Upper lobe of left lung (tissue), 4 donors: ENCODE measurements at regions not wholly inside any gene's neighbourhood (a gene's known extent, or its start where the extent isn't known, plus 50 kb on each side); places are given as distances from the start of the nearest gene placed in this dataset.

Experiments used
- CTCF ChIP-seq, 6 experiments: fragments of 450-650 bp in 4 of 6; fragments of 200-600 bp in 2 of 6; sonication (generic) in 2 of 6; IDR thresholded peaks; one replicate each; pipeline ENCODE4 v1.5.1; 2016 to 2019; ENCODE audit warnings: antibody characterized with exemption in 6 of 6
- EP300 ChIP-seq, 4 donors: sonication (generic); formaldehyde crosslinking; IDR thresholded peaks; one replicate each; pipeline ENCODE4 v1.5.1; 2017; ENCODE audit warnings: antibody characterized with exemption in 4 of 4, control low read depth in 2 of 4
- POLR2A ChIP-seq, 4 donors: fragments of 450-650 bp; IDR thresholded peaks; one replicate each; pipeline ENCODE4 v1.5.1; 2016 to 2017; ENCODE audit warnings: antibody characterized with exemption in 4 of 4, mild to moderate bottlenecking in 2 of 4
- POLR2AphosphoS5 ChIP-seq, 2 donors: sonication (generic); formaldehyde crosslinking; IDR thresholded peaks; one replicate each; pipeline ENCODE4 v1.5.1; 2017; ENCODE audit warnings: antibody characterized with exemption in 2 of 2

- no peak for TF ChIP-seq CTCF (IDR thresholded peaks at IDR 0.05)
- no peak for TF ChIP-seq POLR2AphosphoS5 (IDR thresholded peaks at IDR 0.05)
- TF ChIP-seq EP300 (IDR thresholded peaks at IDR 0.05) = no peak
- no peak for TF ChIP-seq POLR2A (IDR thresholded peaks at IDR 0.05)
Measured at GRCh38 chr1:187903223-187903622, 1074.5 kb downstream of the PLA2G4A start.
